ENCODE measurements at regions not wholly inside any gene's neighbourhood (a gene's known extent, or its start where the extent isn't known, plus 50 kb on each side); places are given as distances from the start of the nearest gene placed in this dataset.
A peak's percentile ranks its signal among the peaks of the same experiment; 100 is the strongest.

GRCh38 chr9:29199975-29200374 lies 1626.7 kb upstream of the C9orf72 start:
- no peak for DNase-seq (ENCODE audit: low read depth)
- no peak overlapping the region for H3K4me3 ChIP-seq (ENCODE audit: low read depth, low read length)
- no peak for TF ChIP-seq CTCF (conservative IDR thresholded peaks at IDR 0.05; ENCODE audit: low read depth, low read length)

DNA sequence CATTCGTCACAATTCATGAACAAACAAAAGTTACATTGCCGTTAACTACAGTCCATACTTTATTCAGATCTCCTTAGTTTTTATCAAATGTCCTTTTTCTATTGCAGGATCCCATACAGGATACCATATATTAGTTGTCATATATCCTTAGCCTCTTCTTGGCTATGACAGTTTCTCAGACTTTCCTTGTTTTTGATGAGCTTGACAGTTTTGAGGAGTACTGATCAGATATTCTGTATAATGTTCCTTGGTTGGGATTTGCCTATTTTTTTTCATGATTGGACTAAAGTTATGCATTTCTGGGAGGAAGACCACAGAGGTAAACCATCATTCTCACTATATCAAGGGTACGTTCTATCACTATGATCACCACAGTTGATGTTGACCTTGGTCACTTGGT lies 1627.4 kb upstream of the C9orf72 start:
- DNase-seq (ENCODE audit: low read depth): no peak
- H3K4me3 ChIP-seq (ENCODE audit: low read depth, low read length): no peak overlapping the region
- no peak for TF ChIP-seq CTCF (conservative IDR thresholded peaks at IDR 0.05; ENCODE audit: low read depth, low read length)

- no peak overlapping the region for H3K4me3 ChIP-seq (ENCODE audit: low read depth, low read length)
- TF ChIP-seq CTCF (conservative IDR thresholded peaks at IDR 0.05; ENCODE audit: low read depth, low read length): no peak
- DNase-seq (ENCODE audit: low read depth): peak; percentile 56
Observed at GRCh38 chr9:29203244-29203930, 1630.1 kb upstream of the C9orf72 start.

DNA sequence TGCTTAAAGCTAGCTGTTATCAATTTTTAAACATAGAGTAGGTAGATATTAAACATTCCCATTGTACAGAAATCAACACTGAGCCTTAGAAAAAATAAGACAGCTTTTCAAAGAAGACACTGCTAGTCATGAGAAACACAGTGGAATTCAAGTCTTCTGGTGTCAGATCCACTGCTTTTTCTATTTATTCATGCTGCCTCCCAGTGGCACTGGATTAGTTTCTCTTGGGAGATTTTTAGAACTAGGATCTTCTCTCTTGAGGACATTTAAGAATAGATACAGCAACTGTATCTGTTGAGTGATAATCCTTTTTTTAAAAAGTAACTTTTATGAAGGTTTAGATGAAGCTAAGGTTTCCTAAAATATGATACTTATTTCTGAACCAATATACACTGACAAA lies 1635.4 kb upstream of the C9orf72 start:
- DNase-seq (ENCODE audit: low read depth): peak; percentile 36
- no peak for TF ChIP-seq CTCF (conservative IDR thresholded peaks at IDR 0.05; ENCODE audit: low read depth, low read length)
- H3K4me3 ChIP-seq (ENCODE audit: low read depth, low read length): no peak overlapping the region

DNA sequence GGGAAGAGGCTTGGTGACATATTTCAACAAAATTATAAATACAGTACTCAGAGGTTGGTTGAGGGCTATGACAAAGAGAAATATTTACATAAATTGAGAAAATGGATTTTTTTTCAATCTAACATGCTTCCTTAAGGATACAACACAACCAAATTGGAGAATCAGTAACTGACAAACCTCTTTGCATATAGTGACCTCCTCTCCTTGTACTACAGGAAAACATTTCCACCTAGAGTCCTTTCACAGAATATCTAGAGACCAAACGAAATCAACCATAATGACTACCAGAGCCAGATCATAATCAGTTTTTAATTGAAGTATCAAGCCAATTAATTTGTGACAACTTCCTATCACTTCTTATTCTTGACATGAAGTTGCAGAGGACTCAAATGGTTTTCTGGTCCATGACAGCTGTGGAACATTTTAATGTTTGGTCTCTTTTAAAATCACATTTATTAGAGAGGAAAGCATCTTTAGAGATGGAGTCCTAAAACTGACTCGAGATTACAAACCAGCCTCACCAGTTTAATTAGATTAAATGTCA lies 1636.5 kb upstream of the C9orf72 start:
- no peak overlapping the region for H3K4me3 ChIP-seq (ENCODE audit: low read depth, low read length)
- no peak for TF ChIP-seq CTCF (conservative IDR thresholded peaks at IDR 0.05; ENCODE audit: low read depth, low read length)
- DNase-seq (ENCODE audit: low read depth): no peak

- no peak for TF ChIP-seq CTCF (conservative IDR thresholded peaks at IDR 0.05; ENCODE audit: low read depth, low read length)
- no peak overlapping the region for H3K4me3 ChIP-seq (ENCODE audit: low read depth, low read length)
- DNase-seq (ENCODE audit: low read depth): no peak
Observed at GRCh38 chr9:29211003-29211579, 1637.8 kb upstream of the C9orf72 start.

Data from choroid plexus epithelial cell (primary cell).